IMR-90 (cell line): ENCODE measurements at regions not wholly inside any gene's neighbourhood (a gene's known extent, or its start where the extent isn't known, plus 50 kb on each side); places are given as distances from the start of the nearest gene placed in this dataset.

Experiments
- ATAC-seq: fragments of 200-7000 bp; cut with Tn5 transposase; 2 replicates; pipeline ENCODE4 v1.9.1; 2020; ENCODE audit warnings: low read depth, mild to moderate bottlenecking, moderate library complexity
- BruUV-seq: library from RNA; stranded (reverse); fragments of 400-500 nt; replicated peaks from 2 replicates; lab custom pipeline; 2021; lab: Mats Ljungman, UMichigan
- CTCF ChIA-PET: fragments of 300-600 bp; formaldehyde crosslinking; extraction: SDS; loops from one replicate; lab custom pipeline; 2021; ENCODE audit warnings: antibody characterized with exemption; lab: Yijun Ruan, JAX
- POLR2A ChIA-PET: fragments of 300-600 bp; sonication (Branson Sonifier 250); formaldehyde crosslinking; loops from one replicate; lab custom pipeline; 2022; ENCODE audit warnings: antibody characterized with exemption; ENCODE audit not compliant: unreplicated experiment; lab: Charles Lee
- DNase-seq: peaks from one replicate; pipeline ENCODE4 v3.0.0; 2013
- H2AFZ ChIP-seq: replicated peaks from 2 replicates; pipeline ENCODE3; 2013; ENCODE audit warnings: low read length, mild to moderate bottlenecking; ENCODE audit not compliant: poor library complexity
- H2AK5ac ChIP-seq: 2 replicates; pipeline ENCODE4 v1.6.1; 2013; ENCODE audit warnings: low read depth, low read length, inconsistent platforms
- H2AK9ac ChIP-seq: replicated peaks from 2 replicates; pipeline ENCODE3; 2013; ENCODE audit warnings: mild to moderate bottlenecking, low read depth, low read length, moderate library complexity; ENCODE audit not compliant: poor library complexity
- H2BK120ac ChIP-seq: 2 replicates; pipeline ENCODE4 v1.6.1; 2013; ENCODE audit warnings: low read depth, low read length, inconsistent platforms
- H2BK15ac ChIP-seq: 3 replicates; pipeline ENCODE4 v1.6.1; 2013; ENCODE audit warnings: low read depth, low read length, inconsistent platforms
- H2BK20ac ChIP-seq: 2 replicates; pipeline ENCODE4 v1.6.1; 2013; ENCODE audit warnings: low read depth, mild to moderate bottlenecking, inconsistent platforms, low read length, moderate library complexity
- H2BK5ac ChIP-seq: 2 replicates; pipeline ENCODE4 v1.6.1; 2013; ENCODE audit warnings: mild to moderate bottlenecking, low read depth, low read length, inconsistent platforms; ENCODE audit not compliant: poor library complexity, severe bottlenecking
- H3K14ac ChIP-seq: replicated peaks from 2 replicates; pipeline ENCODE4 v1.6.1; 2013; ENCODE audit warnings: low read depth, low read length, inconsistent platforms
- H3K18ac ChIP-seq: 2 replicates; pipeline ENCODE4 v1.6.1; 2013; ENCODE audit warnings: low read depth, low read length, control low read depth
- H3K23ac ChIP-seq: 2 replicates; pipeline ENCODE4 v1.6.1; 2013; ENCODE audit warnings: low read depth, low read length, inconsistent platforms
- H3K27ac ChIP-seq: 2 replicates; pipeline ENCODE4 v1.5.1; 2013; ENCODE audit warnings: mild to moderate bottlenecking, control low read depth, low read length; ENCODE audit not compliant: insufficient read depth
- H3K27me3 ChIP-seq: 2 replicates; pipeline ENCODE4 v1.6.1; 2013; ENCODE audit warnings: low read length; ENCODE audit not compliant: control insufficient read depth, insufficient read depth
- H3K36me3 ChIP-seq: 2 replicates; pipeline ENCODE4 v1.6.1; 2013; ENCODE audit warnings: low read length, mixed read lengths; ENCODE audit not compliant: control insufficient read depth, insufficient read depth
- H3K4ac ChIP-seq: 2 replicates; pipeline ENCODE4 v1.6.1; 2013; ENCODE audit warnings: low read depth, low read length, inconsistent platforms
- H3K4me1 ChIP-seq: 2 replicates; pipeline ENCODE4 v1.6.1; 2013; ENCODE audit warnings: low read length, mixed read lengths; ENCODE audit not compliant: control insufficient read depth, insufficient read depth
- H3K4me2 ChIP-seq: 2 replicates; pipeline ENCODE4 v1.6.1; 2013; ENCODE audit warnings: low read depth, mild to moderate bottlenecking, control low read depth, low read length, moderate library complexity
- H3K4me3 ChIP-seq: 2 replicates; pipeline ENCODE4 v1.5.1; 2013; ENCODE audit warnings: low read depth, mild to moderate bottlenecking, control low read depth, low read length, moderate library complexity; ENCODE audit not compliant: insufficient read depth
- H3K56ac ChIP-seq: 2 replicates; pipeline ENCODE4 v1.6.1; 2013; ENCODE audit warnings: low read length, inconsistent platforms; ENCODE audit not compliant: insufficient read depth; ENCODE audit errors: extremely low read depth
- H3K79me1 ChIP-seq, 2 experiments: 2 replicates each; pipeline ENCODE4 v1.6.1; 2013; ENCODE audit warnings: low read length in 2 of 2, inconsistent platforms in 1 of 2, low read depth in 1 of 2
- H3K9ac ChIP-seq: 2 replicates; pipeline ENCODE4 v1.6.1; 2013; ENCODE audit warnings: low read depth, low read length, control low read depth
- H3K9me1 ChIP-seq: 2 replicates; pipeline ENCODE4 v1.6.1; 2013; ENCODE audit warnings: low read length, inconsistent platforms; ENCODE audit not compliant: insufficient read depth
- H3K9me3 ChIP-seq: 2 replicates; pipeline ENCODE4 v1.6.1; 2013; ENCODE audit warnings: low read length; ENCODE audit not compliant: control insufficient read depth, insufficient read depth
- H4K20me1 ChIP-seq: 2 replicates; pipeline ENCODE4 v1.6.1; 2013; ENCODE audit warnings: low read length, inconsistent platforms; ENCODE audit not compliant: insufficient read depth
- H4K5ac ChIP-seq: 2 replicates; pipeline ENCODE4 v1.6.1; 2013; ENCODE audit warnings: mild to moderate bottlenecking, low read depth, low read length, control low read depth
- H4K8ac ChIP-seq, 2 experiments: 2 replicates each; pipeline ENCODE4 v1.6.1; 2013; ENCODE audit warnings: low read depth in 2 of 2, low read length in 2 of 2, control low read depth in 1 of 2, inconsistent platforms in 1 of 2
- H4K91ac ChIP-seq: 2 replicates; pipeline ENCODE4 v1.6.1; 2013; ENCODE audit warnings: low read depth, low read length, inconsistent platforms; ENCODE audit not compliant: insufficient read depth
- CEBPB ChIP-seq: IDR thresholded peaks from 2 replicates; pipeline ENCODE4 v1.6.1; 2012; ENCODE audit warnings: low read depth, low read length, improper control_type of control experiment
- FOS ChIP-seq: fragments of 150-350 bp; IDR thresholded peaks from 2 replicates; pipeline ENCODE4 v1.6.1; 2016; ENCODE audit warnings: low read depth, low read length
- MAFK ChIP-seq: IDR thresholded peaks from 2 replicates; pipeline ENCODE4 v1.6.1; 2012; ENCODE audit warnings: low read depth, low read length, improper control_type of control experiment
- MXI1 ChIP-seq: IDR thresholded peaks from 2 replicates; pipeline ENCODE4 v1.6.1; 2012; ENCODE audit warnings: low read depth, mild to moderate bottlenecking, low read length, moderate library complexity, borderline replicate concordance
- RFX5 ChIP-seq: IDR thresholded peaks from 2 replicates; pipeline ENCODE4 v1.8.0; 2012; ENCODE audit warnings: low read depth, mild to moderate bottlenecking, low read length, moderate library complexity
- SMC3 ChIP-seq: fragments of 150-350 bp; IDR thresholded peaks from 2 replicates; pipeline ENCODE4 v1.6.1; 2016; ENCODE audit warnings: low read depth, mild to moderate bottlenecking, antibody characterized with exemption, low read length, moderate library complexity
- WGBS, 2 experiments: methylation state at CpG; one replicate each; pipeline versions ENCODE4 v1.1.5 to v1.1.7; 2013; ENCODE audit warnings: missing lambda C conversion rate in 2 of 2; ENCODE audit not compliant: insufficient read length in 1 of 2; ENCODE audit errors: extremely low coverage in 2 of 2; 5-methylcytosine and 5-hydroxymethylcytosine counted together
- dilution Hi-C: fragments of 300-500 bp; cut with HindIII; formaldehyde crosslinking; loops from one replicate; pipeline ENCODE4 v1.14.3; 2018; ENCODE audit warnings: low sequenced_read_pairs; ENCODE audit not compliant: unreplicated experiment
- in situ Hi-C: fragments of 300-500 bp; cut with MboI; formaldehyde crosslinking; loops from 3 replicates; pipeline ENCODE4 v1.14.3; 2019; ENCODE audit warnings: low sequenced_read_pairs, inconsistent platforms, mixed read lengths
- intact Hi-C: fragments of 100-400 bp; cut with micrococcal nuclease; formaldehyde crosslinking; loops from 2 replicates; pipeline ENCODE4 v1.10.0; 2022

DNA sequence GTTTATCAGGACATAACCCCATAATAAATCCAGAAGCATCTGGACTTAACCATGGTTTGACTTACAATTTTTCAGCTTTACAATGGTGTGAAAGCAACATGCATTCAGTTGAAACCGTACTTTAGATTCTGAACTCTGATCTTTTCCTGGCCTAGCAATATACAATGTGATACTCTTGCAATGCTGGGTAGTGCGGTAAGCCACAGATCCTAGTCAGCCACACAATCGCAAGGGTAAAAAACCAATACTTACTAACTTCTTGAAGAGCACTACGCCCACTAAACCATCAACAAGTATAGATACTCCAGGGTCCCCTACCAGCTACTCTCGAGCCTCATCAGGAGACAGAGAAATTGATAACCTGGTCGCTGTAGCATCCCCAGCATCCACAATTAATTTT lies 71.0 kb upstream of the CCDC150 start:
- DNase-seq = no peak
- no peak overlapping the region for H3K23ac ChIP-seq
- no peak overlapping the region for H3K18ac ChIP-seq
- H3K4me3 ChIP-seq = no peak overlapping the region
- 60% methylated on average over 1 of the region's 6 CpGs; no CpG with 5 or more reads in 1 of the 2 experiments for WGBS, 2 experiments
- H3K4me2 ChIP-seq = no peak overlapping the region
- no peak overlapping the region for H2AFZ ChIP-seq
- dilution Hi-C loops (no loop called here), in situ Hi-C loops (no loop called here), intact Hi-C loops (no loop called here)
- H3K56ac ChIP-seq = no peak overlapping the region
- no peak overlapping the region for H2AK5ac ChIP-seq
- BruUV-seq = no TSS peak
- H3K36me3 ChIP-seq = no peaks in the 10 kb centered on the region
- no peak overlapping the region for H2BK5ac ChIP-seq
- H2BK20ac ChIP-seq = no peak overlapping the region
- CTCF ChIA-PET = no interaction called here
- H3K4ac ChIP-seq = no peak overlapping the region
- H2BK15ac ChIP-seq = no peak overlapping the region
- H3K14ac ChIP-seq = no peak overlapping the region
- no peak overlapping the region for H4K91ac ChIP-seq
- no peak overlapping the region for H3K27ac ChIP-seq
- H2BK120ac ChIP-seq = no peak overlapping the region
- H3K79me1 ChIP-seq = no peaks in the 10 kb centered on the region
- H3K9ac ChIP-seq = no peak overlapping the region
- POLR2A ChIA-PET = no interaction called here
- no peaks in the 10 kb centered on the region for H3K9me1 ChIP-seq
- TF ChIP-seq MXI1 (no peak), CEBPB (no peak), SMC3 (no peak), RFX5 (no peak), MAFK (no peak), FOS (no peak)
- no peaks in the 10 kb centered on the region for H3K27me3 ChIP-seq
- no peak overlapping the region for H4K5ac ChIP-seq
- ATAC-seq = no peak
- H3K9me3 ChIP-seq = no peaks in the 10 kb centered on the region
- no peak overlapping the region for H4K8ac ChIP-seq
- no peaks in the 10 kb centered on the region for H3K4me1 ChIP-seq
- no peaks in the 10 kb centered on the region for H4K20me1 ChIP-seq
- no peak overlapping the region for H2AK9ac ChIP-seq
